GM12872 (cell line): ENCODE measurements at regions not wholly inside any gene's neighbourhood (a gene's known extent, or its start where the extent isn't known, plus 50 kb on each side); places are given as distances from the start of the nearest gene placed in this dataset.

Experiments used
- CTCF ChIP-seq: IDR thresholded peaks from 3 replicates; pipeline ENCODE4 v1.5.1; 2011; ENCODE audit warnings: low read depth, mild to moderate bottlenecking, low read length, moderate library complexity; ENCODE audit not compliant: insufficient read depth

- TF ChIP-seq CTCF, result no peak
Measured at GRCh38 chr13:26834646-26835045, 74.1 kb upstream of the GPR12 start.

- no peak for TF ChIP-seq CTCF
Measured at GRCh38 chr13:26831336-26831908, 70.8 kb upstream of the GPR12 start.

DNA sequence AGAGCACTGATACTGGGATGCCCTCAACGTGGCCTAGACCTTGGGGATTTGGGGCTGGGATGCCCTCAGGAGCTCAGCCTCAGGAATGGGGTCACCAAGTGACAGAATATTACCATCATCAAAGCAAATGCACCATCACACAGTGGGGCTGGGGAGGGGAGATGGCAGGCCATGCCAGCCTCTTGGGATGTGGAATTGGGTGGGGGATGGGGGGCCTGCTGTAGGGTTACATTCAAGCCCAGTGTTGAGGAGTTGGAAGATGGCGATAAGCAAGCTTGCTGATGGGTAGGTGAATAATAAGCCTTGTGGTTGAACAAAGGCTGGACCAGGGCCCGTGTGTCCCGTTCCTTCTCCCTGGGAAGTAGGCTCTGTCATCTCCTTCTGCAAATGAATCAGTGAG, 69.1 kb upstream of the GPR12 start:
- no peak for TF ChIP-seq CTCF

- TF ChIP-seq CTCF, result no peak
Measured at GRCh38 chr13:26824581-26824980, 64.0 kb upstream of the GPR12 start.

DNA sequence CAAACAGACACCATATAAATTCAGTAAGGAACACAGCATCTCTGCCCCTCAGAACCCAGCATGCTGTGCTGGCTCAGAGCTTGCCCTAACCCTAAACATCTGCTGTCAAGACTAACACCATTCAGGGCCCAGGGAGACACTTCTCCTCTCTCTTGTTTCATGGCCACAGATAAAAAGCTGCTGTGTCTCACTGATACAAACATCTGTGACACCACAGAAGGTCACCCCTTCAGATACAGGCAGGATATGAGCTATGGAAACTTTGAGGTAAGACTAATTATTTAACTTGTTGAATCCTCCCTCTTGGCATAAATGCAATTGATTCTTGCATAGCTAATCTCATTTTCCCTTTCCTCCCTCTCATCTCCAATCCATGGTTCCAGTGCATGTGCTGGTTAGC, 61.6 kb upstream of the GPR12 start:
- no peak for TF ChIP-seq CTCF

DNA sequence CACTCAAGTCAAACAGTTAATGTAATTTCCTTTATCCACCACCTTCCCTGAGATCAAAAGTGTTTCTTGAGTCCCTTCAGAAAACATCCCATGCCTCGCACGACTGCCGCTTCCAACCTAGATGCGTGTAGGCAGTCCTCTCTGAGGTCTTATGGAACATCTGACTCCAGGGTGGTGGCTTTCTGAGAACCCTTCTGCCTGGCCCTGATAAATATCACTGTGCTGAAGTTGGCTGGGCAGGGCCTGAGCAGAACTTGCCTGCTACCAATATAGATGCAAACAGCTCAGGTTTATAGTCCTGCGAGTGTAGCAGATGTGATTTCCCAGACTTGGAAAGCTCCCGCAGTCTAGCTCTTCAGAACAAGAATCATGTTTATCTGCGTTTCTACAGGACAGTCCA, 61.1 kb upstream of the GPR12 start:
- TF ChIP-seq CTCF, result no peak

DNA sequence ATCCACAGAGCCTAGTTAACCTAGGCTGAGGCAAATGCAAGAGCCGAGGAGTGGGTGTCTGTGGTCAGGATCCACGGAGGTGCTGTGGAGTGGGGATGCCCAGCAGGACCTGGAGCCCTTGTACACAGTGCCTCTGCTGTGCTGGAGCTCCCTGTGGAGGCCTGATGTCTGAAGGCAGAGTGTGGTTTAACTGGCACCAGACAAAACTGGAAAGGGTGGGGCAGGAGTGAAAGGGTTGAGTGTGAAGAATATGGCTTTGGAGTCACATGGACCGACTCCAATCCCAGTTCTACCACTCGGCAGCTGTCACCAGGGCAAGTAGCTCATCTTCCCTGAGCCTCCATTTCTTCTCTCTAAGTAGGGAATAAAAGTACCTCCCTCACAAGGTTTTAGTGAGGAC, 60.3 kb upstream of the GPR12 start:
- TF ChIP-seq CTCF, result no peak

- no peak for TF ChIP-seq CTCF
Measured at GRCh38 chr13:26819046-26819445, 58.5 kb upstream of the GPR12 start.
